ENCODE measurements at regions not wholly inside any gene's neighbourhood (a gene's known extent, or its start where the extent isn't known, plus 50 kb on each side); places are given as distances from the start of the nearest gene placed in this dataset.

DNA sequence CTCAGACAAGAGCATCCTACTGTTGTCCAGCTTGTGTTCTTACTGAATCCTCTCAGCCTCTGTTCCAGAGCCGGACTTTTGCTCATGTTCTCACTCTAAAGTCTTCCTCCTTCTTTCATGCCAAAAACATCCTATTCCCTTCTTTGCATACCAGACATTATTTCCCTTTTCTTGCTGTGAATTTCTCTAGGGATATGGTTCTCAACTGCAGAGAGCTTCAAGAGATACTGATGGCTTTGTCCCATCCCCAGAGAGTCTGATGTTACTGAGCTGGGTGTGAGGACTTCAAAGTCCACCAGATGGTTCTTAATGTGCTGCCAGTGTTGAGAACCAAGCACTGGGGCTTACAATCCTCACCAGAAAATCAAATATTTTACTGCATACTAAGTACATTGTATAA lies 98.6 kb upstream of the FER start:
- TF ChIP-seq EZH2 (IDR thresholded peaks at IDR 0.05; ENCODE audit: low read depth, unreplicated experiment), result no peak
- TF ChIP-seq, protein P1, sequence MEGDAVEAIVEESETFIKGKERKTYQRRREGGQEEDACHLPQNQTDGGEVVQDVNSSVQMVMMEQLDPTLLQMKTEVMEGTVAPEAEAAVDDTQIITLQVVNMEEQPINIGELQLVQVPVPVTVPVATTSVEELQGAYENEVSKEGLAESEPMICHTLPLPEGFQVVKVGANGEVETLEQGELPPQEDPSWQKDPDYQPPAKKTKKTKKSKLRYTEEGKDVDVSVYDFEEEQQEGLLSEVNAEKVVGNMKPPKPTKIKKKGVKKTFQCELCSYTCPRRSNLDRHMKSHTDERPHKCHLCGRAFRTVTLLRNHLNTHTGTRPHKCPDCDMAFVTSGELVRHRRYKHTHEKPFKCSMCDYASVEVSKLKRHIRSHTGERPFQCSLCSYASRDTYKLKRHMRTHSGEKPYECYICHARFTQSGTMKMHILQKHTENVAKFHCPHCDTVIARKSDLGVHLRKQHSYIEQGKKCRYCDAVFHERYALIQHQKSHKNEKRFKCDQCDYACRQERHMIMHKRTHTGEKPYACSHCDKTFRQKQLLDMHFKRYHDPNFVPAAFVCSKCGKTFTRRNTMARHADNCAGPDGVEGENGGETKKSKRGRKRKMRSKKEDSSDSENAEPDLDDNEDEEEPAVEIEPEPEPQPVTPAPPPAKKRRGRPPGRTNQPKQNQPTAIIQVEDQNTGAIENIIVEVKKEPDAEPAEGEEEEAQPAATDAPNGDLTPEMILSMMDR (conservative IDR thresholded peaks at IDR 0.05; ENCODE audit: low read depth in 2 of 2), result no peak
- TF ChIP-seq EZH2phosphoT487 (IDR thresholded peaks at IDR 0.05; ENCODE audit: unreplicated experiment), result no peak
- TF ChIP-seq JUNB (IDR thresholded peaks at IDR 0.05; ENCODE audit: unreplicated experiment), result no peak
- TF ChIP-seq, protein P2, sequence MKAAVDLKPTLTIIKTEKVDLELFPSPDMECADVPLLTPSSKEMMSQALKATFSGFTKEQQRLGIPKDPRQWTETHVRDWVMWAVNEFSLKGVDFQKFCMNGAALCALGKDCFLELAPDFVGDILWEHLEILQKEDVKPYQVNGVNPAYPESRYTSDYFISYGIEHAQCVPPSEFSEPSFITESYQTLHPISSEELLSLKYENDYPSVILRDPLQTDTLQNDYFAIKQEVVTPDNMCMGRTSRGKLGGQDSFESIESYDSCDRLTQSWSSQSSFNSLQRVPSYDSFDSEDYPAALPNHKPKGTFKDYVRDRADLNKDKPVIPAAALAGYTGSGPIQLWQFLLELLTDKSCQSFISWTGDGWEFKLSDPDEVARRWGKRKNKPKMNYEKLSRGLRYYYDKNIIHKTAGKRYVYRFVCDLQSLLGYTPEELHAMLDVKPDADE (IDR thresholded peaks at IDR 0.05), result no peak
- TF ChIP-seq POLR2AphosphoS5 (IDR thresholded peaks at IDR 0.05; ENCODE audit: low read depth), result no peak

Data from GM23338 (cell line).